ENCODE measurements at regions not wholly inside any gene's neighbourhood (a gene's known extent, or its start where the extent isn't known, plus 50 kb on each side); places are given as distances from the start of the nearest gene placed in this dataset.

DNA sequence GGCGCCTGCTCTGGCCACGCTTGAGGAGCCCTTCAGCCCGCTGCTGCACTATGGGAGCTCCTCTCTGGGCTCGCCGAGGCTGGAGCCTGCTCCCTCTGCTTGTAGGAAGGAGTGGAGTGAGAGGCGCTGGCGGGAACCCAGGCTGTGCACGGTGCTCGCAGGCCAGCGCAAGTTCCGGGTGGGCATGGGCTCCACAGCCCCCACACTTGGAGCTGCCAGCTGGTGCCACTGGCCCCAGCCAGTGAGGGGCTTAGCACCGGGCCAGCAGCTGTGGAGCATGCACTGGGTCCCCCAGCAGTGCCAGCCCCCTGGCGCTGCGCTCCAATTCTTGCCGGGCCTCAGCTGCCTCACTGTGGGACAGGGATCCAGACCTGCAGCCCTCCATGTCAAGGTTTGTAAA lies 122.1 kb upstream of the CD180 start:
- no peak overlapping the region for H3K27ac Mint-ChIP-seq
- Histone ChIP-seq H3K4me2 (no peak overlapping the region), H3F3A (ENCODE audit: low read depth) (peaks cover 14% of the 10 kb centered on the region), H3K9ac (no peak overlapping the region), H3K4me3 (no peak overlapping the region), H3K36me3 (no peaks in the 10 kb centered on the region), H3K4me1 (peaks cover 8% of the 10 kb centered on the region), H3K27me3 (no peaks in the 10 kb centered on the region), H4K20me1 (ENCODE audit: low read depth) (no peaks in the 10 kb centered on the region), H2AFZ (replicated peaks) (no peak overlapping the region), H3K9me3 (ENCODE audit: low read depth) (no peaks in the 10 kb centered on the region), H3K27ac (no peak overlapping the region), H3K79me2 (ENCODE audit: low read depth) (no peaks in the 10 kb centered on the region)
- H3K9me3 Mint-ChIP-seq: peaks cover 12% of the 10 kb centered on the region
- no peak for TF ChIP-seq EZH2phosphoT487 (IDR thresholded peaks at IDR 0.05)
- TF ChIP-seq, protein P1, sequence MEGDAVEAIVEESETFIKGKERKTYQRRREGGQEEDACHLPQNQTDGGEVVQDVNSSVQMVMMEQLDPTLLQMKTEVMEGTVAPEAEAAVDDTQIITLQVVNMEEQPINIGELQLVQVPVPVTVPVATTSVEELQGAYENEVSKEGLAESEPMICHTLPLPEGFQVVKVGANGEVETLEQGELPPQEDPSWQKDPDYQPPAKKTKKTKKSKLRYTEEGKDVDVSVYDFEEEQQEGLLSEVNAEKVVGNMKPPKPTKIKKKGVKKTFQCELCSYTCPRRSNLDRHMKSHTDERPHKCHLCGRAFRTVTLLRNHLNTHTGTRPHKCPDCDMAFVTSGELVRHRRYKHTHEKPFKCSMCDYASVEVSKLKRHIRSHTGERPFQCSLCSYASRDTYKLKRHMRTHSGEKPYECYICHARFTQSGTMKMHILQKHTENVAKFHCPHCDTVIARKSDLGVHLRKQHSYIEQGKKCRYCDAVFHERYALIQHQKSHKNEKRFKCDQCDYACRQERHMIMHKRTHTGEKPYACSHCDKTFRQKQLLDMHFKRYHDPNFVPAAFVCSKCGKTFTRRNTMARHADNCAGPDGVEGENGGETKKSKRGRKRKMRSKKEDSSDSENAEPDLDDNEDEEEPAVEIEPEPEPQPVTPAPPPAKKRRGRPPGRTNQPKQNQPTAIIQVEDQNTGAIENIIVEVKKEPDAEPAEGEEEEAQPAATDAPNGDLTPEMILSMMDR (IDR thresholded peaks at IDR 0.05): no peak
- TF ChIP-seq EZH2 (IDR thresholded peaks at IDR 0.05): no peak
- peaks cover 8% of the 10 kb centered on the region for H3K4me1 Mint-ChIP-seq
- peaks cover 2% of the 10 kb centered on the region for H3K27me3 Mint-ChIP-seq (ENCODE audit: insufficient read depth, low read depth)
- no peak overlapping the region for H3K4me3 Mint-ChIP-seq
- H3K36me3 Mint-ChIP-seq: no peaks in the 10 kb centered on the region
- no peak for DNase-seq (ENCODE audit: low spot score)

DNA sequence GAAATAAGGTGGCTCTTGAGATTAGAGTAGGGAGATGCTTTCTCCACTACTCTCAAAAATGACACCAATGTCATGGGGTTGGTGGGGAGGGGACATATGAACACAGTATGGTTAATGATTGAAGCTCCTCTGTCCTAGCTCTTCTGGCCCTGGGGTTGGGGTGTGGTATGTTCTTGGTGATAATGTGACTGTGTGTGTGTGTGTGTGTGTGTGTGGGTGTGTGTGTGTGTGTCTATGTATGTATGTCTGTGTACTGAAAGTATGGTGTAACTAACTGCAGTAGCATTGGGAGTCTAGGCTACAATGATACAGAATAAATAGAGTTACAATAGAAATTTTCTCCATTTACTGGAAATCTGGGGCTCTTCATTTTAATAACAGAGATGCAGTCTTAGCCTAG lies 121.0 kb upstream of the CD180 start:
- H3K9me3 ChIP-seq (ENCODE audit: low read depth): no peaks in the 10 kb centered on the region
- TF ChIP-seq, protein P1 (IDR thresholded peaks at IDR 0.05): no peak
- TF ChIP-seq EZH2phosphoT487 (IDR thresholded peaks at IDR 0.05): no peak
- no peak for TF ChIP-seq EZH2 (IDR thresholded peaks at IDR 0.05)
- no peak overlapping the region for H3K27ac Mint-ChIP-seq

DNA sequence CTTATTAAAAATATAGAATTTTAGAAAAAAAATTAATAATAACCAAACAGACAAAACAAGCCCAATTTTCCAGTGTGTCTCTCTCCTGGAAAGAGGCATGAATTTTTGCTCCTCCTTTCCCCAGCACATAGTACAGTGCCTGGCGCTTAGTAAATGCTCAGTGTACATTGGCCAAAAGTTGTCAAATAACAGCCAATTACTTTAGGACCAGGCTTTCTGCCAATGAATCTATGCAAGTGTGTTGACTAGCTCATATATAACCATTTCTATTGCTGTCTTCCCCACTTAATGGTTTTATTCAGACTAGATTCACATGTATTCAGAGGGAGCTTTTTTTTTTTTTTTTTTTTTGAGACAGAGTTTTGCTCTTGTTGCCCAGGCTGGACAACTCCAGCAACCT lies 120.1 kb upstream of the CD180 start:
- Histone ChIP-seq H3K4me2 (no peak overlapping the region), H2AFZ (replicated peaks) (no peak overlapping the region), H3K27me3 (no peaks in the 10 kb centered on the region), H3K79me2 (ENCODE audit: low read depth) (no peaks in the 10 kb centered on the region), H4K20me1 (ENCODE audit: low read depth) (no peaks in the 10 kb centered on the region), H3K9ac (no peak overlapping the region), H3F3A (ENCODE audit: low read depth) (peaks cover 14% of the 10 kb centered on the region), H3K4me3 (no peak overlapping the region), H3K27ac (no peak overlapping the region), H3K36me3 (no peaks in the 10 kb centered on the region), H3K4me1 (peaks cover 8% of the 10 kb centered on the region), H3K9me3 (ENCODE audit: low read depth) (no peaks in the 10 kb centered on the region)
- Mint-ChIP-seq H3K4me3 (no peak overlapping the region), H3K9me3 (peaks cover 22% of the 10 kb centered on the region), H3K27me3 (ENCODE audit: insufficient read depth, low read depth) (peaks cover 2% of the 10 kb centered on the region), H3K4me1 (peaks cover 8% of the 10 kb centered on the region), H3K36me3 (no peaks in the 10 kb centered on the region), H3K27ac (no peak overlapping the region)
- no peak for DNase-seq (ENCODE audit: low spot score)
- TF ChIP-seq EZH2 (IDR thresholded peaks at IDR 0.05) (no peak), EZH2phosphoT487 (IDR thresholded peaks at IDR 0.05) (no peak)
- TF ChIP-seq, protein P1 (IDR thresholded peaks at IDR 0.05): no peak

More for the DNA sequence above, 121.0 kb upstream of the CD180 start:
- Mint-ChIP-seq H3K4me3 (no peak overlapping the region), H3K27me3 (ENCODE audit: insufficient read depth, low read depth) (peaks cover 2% of the 10 kb centered on the region), H3K9me3 (peaks cover 15% of the 10 kb centered on the region), H3K36me3 (no peaks in the 10 kb centered on the region), H3K4me1 (peaks cover 8% of the 10 kb centered on the region)
- no peak overlapping the region for H3K4me2 ChIP-seq
- H2AFZ ChIP-seq (replicated peaks): no peak overlapping the region
- no peaks in the 10 kb centered on the region for H4K20me1 ChIP-seq (ENCODE audit: low read depth)
- H3K4me1 ChIP-seq: peaks cover 8% of the 10 kb centered on the region
- no peaks in the 10 kb centered on the region for H3K79me2 ChIP-seq (ENCODE audit: low read depth)
- no peak overlapping the region for H3K9ac ChIP-seq
- no peak for DNase-seq (ENCODE audit: low spot score)
- H3K27me3 ChIP-seq: no peaks in the 10 kb centered on the region
- H3K36me3 ChIP-seq: no peaks in the 10 kb centered on the region
- peaks cover 14% of the 10 kb centered on the region for H3F3A ChIP-seq (ENCODE audit: low read depth)
- no peak overlapping the region for H3K27ac ChIP-seq
- H3K4me3 ChIP-seq: no peak overlapping the region

All from neural progenitor cell (in vitro differentiated cells).